Prostate gland (tissue), 2 donors: ENCODE measurements at regions not wholly inside any gene's neighbourhood (a gene's known extent, or its start where the extent isn't known, plus 50 kb on each side); places are given as distances from the start of the nearest gene placed in this dataset.

Source experiments
- POLR2A ChIP-seq: fragments of 450-650 bp; IDR thresholded peaks from one replicate; pipeline ENCODE4 v1.6.1; 2016; ENCODE audit warnings: antibody characterized with exemption, mild to moderate bottlenecking
- POLR2AphosphoS5 ChIP-seq: sonication (generic); formaldehyde crosslinking; IDR thresholded peaks from one replicate; pipeline ENCODE4 v1.6.1; 2017; ENCODE audit warnings: antibody characterized with exemption
- TF ChIP-seq, protein P1 (sequence below), 4 experiments: fragments of 200-600 bp in 2 of 4; fragments of 450-650 bp in 2 of 4; sonication (generic) in 2 of 4; IDR thresholded peaks; 1 replicate in 3 of 4; 2 replicates in 1 of 4; pipeline ENCODE4 v1.5.1; 2016 to 2019; ENCODE audit warnings: antibody characterized with exemption in 4 of 4, mild to moderate bottlenecking in 2 of 4, moderate library complexity in 2 of 4

DNA sequence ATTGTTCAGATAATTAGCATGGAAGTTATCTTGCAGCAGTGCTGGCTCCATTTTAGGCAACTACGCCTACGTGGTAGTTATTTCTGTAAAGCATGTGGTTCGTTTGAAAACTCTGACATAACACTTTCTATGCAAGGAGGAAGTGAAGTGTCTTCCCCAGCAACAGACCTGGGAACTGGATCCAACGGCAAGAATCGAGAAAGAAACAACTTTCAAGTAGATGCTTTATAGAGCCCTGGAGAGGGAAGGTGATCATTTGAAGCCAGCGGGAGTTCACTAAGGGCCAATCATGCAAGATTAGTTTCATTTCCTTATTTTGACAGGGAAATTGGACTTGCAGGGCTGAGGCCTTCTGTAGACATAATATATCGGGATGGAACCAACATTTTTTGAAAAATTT is 218.3 kb downstream of the ACKR3 start:
- no peak for TF ChIP-seq POLR2A
- no peak for TF ChIP-seq POLR2AphosphoS5
- TF ChIP-seq, protein P1, sequence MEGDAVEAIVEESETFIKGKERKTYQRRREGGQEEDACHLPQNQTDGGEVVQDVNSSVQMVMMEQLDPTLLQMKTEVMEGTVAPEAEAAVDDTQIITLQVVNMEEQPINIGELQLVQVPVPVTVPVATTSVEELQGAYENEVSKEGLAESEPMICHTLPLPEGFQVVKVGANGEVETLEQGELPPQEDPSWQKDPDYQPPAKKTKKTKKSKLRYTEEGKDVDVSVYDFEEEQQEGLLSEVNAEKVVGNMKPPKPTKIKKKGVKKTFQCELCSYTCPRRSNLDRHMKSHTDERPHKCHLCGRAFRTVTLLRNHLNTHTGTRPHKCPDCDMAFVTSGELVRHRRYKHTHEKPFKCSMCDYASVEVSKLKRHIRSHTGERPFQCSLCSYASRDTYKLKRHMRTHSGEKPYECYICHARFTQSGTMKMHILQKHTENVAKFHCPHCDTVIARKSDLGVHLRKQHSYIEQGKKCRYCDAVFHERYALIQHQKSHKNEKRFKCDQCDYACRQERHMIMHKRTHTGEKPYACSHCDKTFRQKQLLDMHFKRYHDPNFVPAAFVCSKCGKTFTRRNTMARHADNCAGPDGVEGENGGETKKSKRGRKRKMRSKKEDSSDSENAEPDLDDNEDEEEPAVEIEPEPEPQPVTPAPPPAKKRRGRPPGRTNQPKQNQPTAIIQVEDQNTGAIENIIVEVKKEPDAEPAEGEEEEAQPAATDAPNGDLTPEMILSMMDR (IDR thresholded peaks at IDR 0.05), result no peak
